Esophagus muscularis mucosa (tissue), 4 donors: ENCODE measurements at regions not wholly inside any gene's neighbourhood (a gene's known extent, or its start where the extent isn't known, plus 50 kb on each side); places are given as distances from the start of the nearest gene placed in this dataset.

ENCODE experiments used
- DNase-seq: peaks from one replicate; pipeline ENCODE4 v3.0.0-alpha.2; 2017; ENCODE audit errors: extremely low spot score
- H3K27ac ChIP-seq, 4 donors: fragments of 200-600 bp; sonication (generic); replicated peaks in 1 of 4; 1 replicate in 3 of 4; 2 replicates in 1 of 4; pipeline ENCODE4 v1.5.1; 2016 to 2019; ENCODE audit warnings: mild to moderate bottlenecking in 1 of 4
- H3K27me3 ChIP-seq, 4 donors: fragments of 200-600 bp; sonication (generic); one replicate each; pipeline versions ENCODE4 v1.5.1 to v1.6.0; 2016 to 2019
- H3K36me3 ChIP-seq, 4 donors: fragments of 200-600 bp; sonication (generic); one replicate each; pipeline ENCODE4 v1.5.1; 2016 to 2019
- H3K4me1 ChIP-seq, 4 donors: fragments of 200-600 bp; sonication (generic); one replicate each; pipeline ENCODE4 v1.5.1; 2016 to 2019
- H3K4me3 ChIP-seq, 4 donors: fragments of 200-600 bp; sonication (generic); 1 replicate in 2 of 4; 2 replicates in 2 of 4; pipeline ENCODE4 v1.5.1; 2016 to 2019; ENCODE audit warnings: mild to moderate bottlenecking in 4 of 4, moderate library complexity in 1 of 4
- H3K9me3 ChIP-seq, 4 donors: fragments of 200-600 bp; sonication (generic); 1 replicate in 3 of 4; 2 replicates in 1 of 4; pipeline ENCODE4 v1.5.1; 2016 to 2019
- EP300 ChIP-seq: sonication (generic); formaldehyde crosslinking; IDR thresholded peaks from one replicate; pipeline ENCODE4 v1.6.1; 2017; ENCODE audit warnings: antibody characterized with exemption
- POLR2A ChIP-seq: fragments of 450-650 bp; IDR thresholded peaks from one replicate; pipeline ENCODE4 v1.6.1; 2017; ENCODE audit warnings: antibody characterized with exemption, moderate library complexity, mild to moderate bottlenecking, low read depth
- POLR2AphosphoS5 ChIP-seq, 2 donors: sonication (generic); formaldehyde crosslinking; IDR thresholded peaks; one replicate each; pipeline ENCODE4 v1.6.1; 2017; ENCODE audit warnings: antibody characterized with exemption in 2 of 2
- WGBS: methylation state at CpG from one replicate; pipeline ENCODE4 v1.1.5; 2018; 5-methylcytosine and 5-hydroxymethylcytosine counted together
- intact Hi-C: fragments of 100-400 bp; cut with DNase I; formaldehyde crosslinking; loops from one replicate; pipeline ENCODE4 v1.15.1; 2023
- TF ChIP-seq, protein P1 (sequence below), 3 experiments: fragments of 200-600 bp in 2 of 3; fragments of 450-650 bp in 1 of 3; sonication (generic) in 2 of 3; IDR thresholded peaks; one replicate each; pipeline ENCODE4 v1.5.1; 2017 to 2019; ENCODE audit warnings: antibody characterized with exemption in 3 of 3, mild to moderate bottlenecking in 2 of 3, moderate library complexity in 1 of 3

DNA sequence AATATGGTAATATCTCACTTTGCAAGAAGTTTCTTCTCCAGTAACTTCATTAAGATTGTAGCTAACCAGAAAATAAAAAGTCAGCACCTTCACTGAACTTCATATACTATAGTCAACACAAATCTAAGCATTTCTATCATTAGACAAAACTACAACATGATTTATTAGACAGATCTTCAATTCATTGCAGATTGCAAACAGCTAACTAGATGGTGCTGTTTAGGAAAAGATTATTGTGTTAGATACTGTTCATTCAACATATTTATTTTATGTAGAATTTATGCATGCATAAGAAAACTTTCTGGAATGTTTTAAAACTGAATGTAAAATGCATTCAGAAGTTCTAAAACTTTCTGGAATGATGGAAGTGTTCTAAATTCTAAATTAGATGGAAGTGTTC lies 442.1 kb downstream of the HTR1B start:
- no peak for DNase-seq
- Histone ChIP-seq H3K4me3 (no peak overlapping the region), H3K36me3 (no peaks in the 10 kb centered on the region), H3K4me1 (no peaks in the 10 kb centered on the region), H3K27ac (no peak overlapping the region), H3K9me3 (no peaks in the 10 kb centered on the region), H3K27me3 (no peaks in the 10 kb centered on the region)
- TF ChIP-seq POLR2A (no peak), POLR2AphosphoS5 (IDR thresholded peaks at IDR 0.05) (no peak), EP300 (no peak)
- TF ChIP-seq, protein P1, sequence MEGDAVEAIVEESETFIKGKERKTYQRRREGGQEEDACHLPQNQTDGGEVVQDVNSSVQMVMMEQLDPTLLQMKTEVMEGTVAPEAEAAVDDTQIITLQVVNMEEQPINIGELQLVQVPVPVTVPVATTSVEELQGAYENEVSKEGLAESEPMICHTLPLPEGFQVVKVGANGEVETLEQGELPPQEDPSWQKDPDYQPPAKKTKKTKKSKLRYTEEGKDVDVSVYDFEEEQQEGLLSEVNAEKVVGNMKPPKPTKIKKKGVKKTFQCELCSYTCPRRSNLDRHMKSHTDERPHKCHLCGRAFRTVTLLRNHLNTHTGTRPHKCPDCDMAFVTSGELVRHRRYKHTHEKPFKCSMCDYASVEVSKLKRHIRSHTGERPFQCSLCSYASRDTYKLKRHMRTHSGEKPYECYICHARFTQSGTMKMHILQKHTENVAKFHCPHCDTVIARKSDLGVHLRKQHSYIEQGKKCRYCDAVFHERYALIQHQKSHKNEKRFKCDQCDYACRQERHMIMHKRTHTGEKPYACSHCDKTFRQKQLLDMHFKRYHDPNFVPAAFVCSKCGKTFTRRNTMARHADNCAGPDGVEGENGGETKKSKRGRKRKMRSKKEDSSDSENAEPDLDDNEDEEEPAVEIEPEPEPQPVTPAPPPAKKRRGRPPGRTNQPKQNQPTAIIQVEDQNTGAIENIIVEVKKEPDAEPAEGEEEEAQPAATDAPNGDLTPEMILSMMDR (IDR thresholded peaks at IDR 0.05), result no peak
- intact Hi-C loops, result no loop called here

DNA sequence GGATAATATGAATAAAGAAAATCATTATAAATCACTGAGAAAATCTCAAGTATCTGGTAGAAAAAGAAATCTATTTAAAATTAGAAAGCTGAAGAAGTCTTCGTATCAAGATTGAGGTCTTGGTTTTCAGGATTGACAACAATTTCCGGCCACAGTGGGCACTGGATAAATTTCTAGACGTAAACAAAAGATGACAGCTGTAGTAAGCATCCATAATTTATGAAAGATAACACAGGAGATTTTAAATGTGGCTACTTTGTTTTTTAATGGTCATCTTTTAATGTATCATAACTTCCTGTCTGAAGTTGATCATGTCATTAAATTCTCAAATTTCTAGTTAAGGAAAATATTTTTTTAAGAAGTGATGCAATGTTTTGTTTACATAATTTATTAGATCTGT lies 444.2 kb downstream of the HTR1B start:
- no peaks in the 10 kb centered on the region for H3K36me3 ChIP-seq
- no peak overlapping the region for H3K27ac ChIP-seq
- WGBS, result 72% methylated on average over 3 of the region's 3 CpGs
- TF ChIP-seq EP300, result no peak
- TF ChIP-seq, protein P1 (IDR thresholded peaks at IDR 0.05), result no peak
- TF ChIP-seq POLR2A, result no peak
- no peak for TF ChIP-seq POLR2AphosphoS5 (IDR thresholded peaks at IDR 0.05)
- intact Hi-C loops, result no loop called here
- DNase-seq, result no peak
- H3K27me3 ChIP-seq, result no peaks in the 10 kb centered on the region
- no peaks in the 10 kb centered on the region for H3K9me3 ChIP-seq
- H3K4me3 ChIP-seq, result no peak overlapping the region
- peaks cover 0 to 8% (median 1%) of the 10 kb centered on the region in 4 donors for H3K4me1 ChIP-seq

- H3K4me1 ChIP-seq, result peaks cover 0 to 8% (median 1%) of the 10 kb centered on the region in 4 donors
- DNase-seq, result no peak
- H3K27ac ChIP-seq, result no peak overlapping the region
- H3K4me3 ChIP-seq, result no peak overlapping the region
- no peaks in the 10 kb centered on the region for H3K9me3 ChIP-seq
- intact Hi-C loops, result no loop called here
- H3K36me3 ChIP-seq, result no peaks in the 10 kb centered on the region
- H3K27me3 ChIP-seq, result no peaks in the 10 kb centered on the region
- TF ChIP-seq POLR2AphosphoS5 (IDR thresholded peaks at IDR 0.05), result no peak
- TF ChIP-seq, protein P1 (IDR thresholded peaks at IDR 0.05), result no peak
- TF ChIP-seq POLR2A, result no peak
- no peak for TF ChIP-seq EP300
- 87% methylated on average over 2 of the region's 2 CpGs for WGBS
Observed at GRCh38 chr6:77017537-77017936, 445.8 kb downstream of the HTR1B start.

DNA sequence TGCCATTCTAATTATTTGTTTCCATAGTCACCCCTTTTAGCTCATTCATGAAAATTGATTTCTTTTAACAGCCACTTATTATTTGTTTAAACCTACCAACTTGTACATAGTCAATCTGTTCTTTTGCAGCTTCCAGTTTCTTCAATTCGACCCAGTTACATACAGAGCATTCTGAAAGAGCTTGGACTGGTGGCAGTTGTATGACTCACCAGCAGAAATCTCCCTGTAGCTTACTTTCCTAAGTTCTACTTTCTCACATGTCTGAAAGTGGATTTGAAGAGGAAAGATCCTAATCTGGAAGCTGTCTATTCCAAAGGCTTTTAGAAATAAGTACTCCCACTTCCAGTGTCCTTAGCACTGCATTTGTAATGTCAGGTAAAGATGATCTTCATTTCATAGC lies 447.9 kb downstream of the HTR1B start:
- no peaks in the 10 kb centered on the region for H3K9me3 ChIP-seq
- WGBS, result 20% methylated on average over 1 of the region's 1 CpG
- intact Hi-C loops, result no loop called here
- no peak for DNase-seq
- no peak overlapping the region for H3K27ac ChIP-seq
- no peaks in the 10 kb centered on the region for H3K27me3 ChIP-seq
- H3K4me3 ChIP-seq, result no peak overlapping the region
- TF ChIP-seq, protein P1 (IDR thresholded peaks at IDR 0.05), result no peak
- TF ChIP-seq POLR2AphosphoS5 (IDR thresholded peaks at IDR 0.05) (no peak), EP300 (no peak), POLR2A (no peak)
- H3K4me1 ChIP-seq, result peaks cover 0 to 8% (median 1%) of the 10 kb centered on the region in 4 donors
- H3K36me3 ChIP-seq, result no peaks in the 10 kb centered on the region

- H3K9me3 ChIP-seq, result peaks cover 0 to 3% (median 0%) of the 10 kb centered on the region in 4 donors
- 81% methylated on average over 10 of the region's 10 CpGs for WGBS
- no peaks in the 10 kb centered on the region for H3K27me3 ChIP-seq
- no peaks in the 10 kb centered on the region for H3K36me3 ChIP-seq
- peaks cover 0 to 8% (median 1%) of the 10 kb centered on the region in 4 donors for H3K4me1 ChIP-seq
- TF ChIP-seq EP300 (no peak), POLR2AphosphoS5 (IDR thresholded peaks at IDR 0.05) (no peak), POLR2A (no peak)
- TF ChIP-seq, protein P1 (IDR thresholded peaks at IDR 0.05), result no peak
- no peak overlapping the region for H3K27ac ChIP-seq
- no peak overlapping the region for H3K4me3 ChIP-seq
- intact Hi-C loops, result no loop called here
- DNase-seq, result no peak
Observed at GRCh38 chr6:77011929-77012545, 451.3 kb downstream of the HTR1B start.
